Osteocyte (in vitro differentiated cells): ENCODE measurements at regions not wholly inside any gene's neighbourhood (a gene's known extent, or its start where the extent isn't known, plus 50 kb on each side); places are given as distances from the start of the nearest gene placed in this dataset.

Source experiments
- DNase-seq: peaks from one replicate; pipeline ENCODE4 v3.0.0; 2021; ENCODE audit warnings: mixed read lengths; ENCODE audit not compliant: unreplicated experiment; ENCODE audit errors: extremely low spot score
- H3K27ac Mint-ChIP-seq: one replicate; pipeline ENCODE4 v1.8.0; 2021; ENCODE audit warnings: mild to moderate bottlenecking, mixed read lengths; ENCODE audit not compliant: unreplicated experiment
- H3K27me3 Mint-ChIP-seq: one replicate; pipeline ENCODE4 v1.8.0; 2021; ENCODE audit warnings: mixed read lengths; ENCODE audit not compliant: unreplicated experiment
- H3K36me3 Mint-ChIP-seq: one replicate; pipeline ENCODE4 v1.8.0; 2021; ENCODE audit warnings: mixed read lengths; ENCODE audit not compliant: unreplicated experiment
- H3K4me1 Mint-ChIP-seq: one replicate; pipeline ENCODE4 v1.8.0; 2021; ENCODE audit warnings: mixed read lengths; ENCODE audit not compliant: unreplicated experiment
- H3K4me3 Mint-ChIP-seq: one replicate; pipeline ENCODE4 v1.8.0; 2021; ENCODE audit warnings: mild to moderate bottlenecking, moderate library complexity, mixed read lengths; ENCODE audit not compliant: unreplicated experiment
- H3K9me3 Mint-ChIP-seq: one replicate; pipeline ENCODE4 v1.8.0; 2021; ENCODE audit warnings: mixed read lengths; ENCODE audit not compliant: unreplicated experiment
- TF ChIP-seq, protein P1 (sequence below): fragments of 200-600 bp; sonication (generic); IDR thresholded peaks from 2 replicates; pipeline ENCODE4 v1.5.0; 2021; ENCODE audit warnings: antibody characterized with exemption, mild to moderate bottlenecking, moderate library complexity

DNA sequence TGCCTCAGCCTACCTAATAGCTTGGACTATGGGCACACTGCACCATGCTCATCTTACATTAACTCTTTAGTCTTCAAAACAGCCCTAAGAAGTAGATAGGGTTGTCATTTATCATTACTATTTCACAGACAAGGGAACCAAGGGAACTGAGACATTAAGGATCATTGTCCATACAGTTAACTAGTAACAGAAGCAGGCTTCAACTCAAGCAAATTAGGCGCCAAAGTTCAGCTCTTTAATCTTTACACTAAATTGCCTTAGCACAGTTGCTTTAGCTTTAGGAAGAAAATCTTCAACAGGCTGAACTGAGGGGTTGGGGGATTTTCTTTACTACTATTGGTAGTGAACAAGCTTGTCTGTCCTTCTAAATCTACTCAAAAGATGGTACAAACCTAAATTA lies 68.8 kb upstream of the CAND1 start:
- Mint-ChIP-seq H3K4me3 (no peak overlapping the region), H3K9me3 (no peaks in the 10 kb centered on the region), H3K27me3 (peaks cover 31% of the 10 kb centered on the region), H3K36me3 (no peaks in the 10 kb centered on the region), H3K27ac (no peak overlapping the region), H3K4me1 (no peaks in the 10 kb centered on the region)
- TF ChIP-seq, protein P1, sequence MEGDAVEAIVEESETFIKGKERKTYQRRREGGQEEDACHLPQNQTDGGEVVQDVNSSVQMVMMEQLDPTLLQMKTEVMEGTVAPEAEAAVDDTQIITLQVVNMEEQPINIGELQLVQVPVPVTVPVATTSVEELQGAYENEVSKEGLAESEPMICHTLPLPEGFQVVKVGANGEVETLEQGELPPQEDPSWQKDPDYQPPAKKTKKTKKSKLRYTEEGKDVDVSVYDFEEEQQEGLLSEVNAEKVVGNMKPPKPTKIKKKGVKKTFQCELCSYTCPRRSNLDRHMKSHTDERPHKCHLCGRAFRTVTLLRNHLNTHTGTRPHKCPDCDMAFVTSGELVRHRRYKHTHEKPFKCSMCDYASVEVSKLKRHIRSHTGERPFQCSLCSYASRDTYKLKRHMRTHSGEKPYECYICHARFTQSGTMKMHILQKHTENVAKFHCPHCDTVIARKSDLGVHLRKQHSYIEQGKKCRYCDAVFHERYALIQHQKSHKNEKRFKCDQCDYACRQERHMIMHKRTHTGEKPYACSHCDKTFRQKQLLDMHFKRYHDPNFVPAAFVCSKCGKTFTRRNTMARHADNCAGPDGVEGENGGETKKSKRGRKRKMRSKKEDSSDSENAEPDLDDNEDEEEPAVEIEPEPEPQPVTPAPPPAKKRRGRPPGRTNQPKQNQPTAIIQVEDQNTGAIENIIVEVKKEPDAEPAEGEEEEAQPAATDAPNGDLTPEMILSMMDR, result no peak
- no peak for DNase-seq

DNA sequence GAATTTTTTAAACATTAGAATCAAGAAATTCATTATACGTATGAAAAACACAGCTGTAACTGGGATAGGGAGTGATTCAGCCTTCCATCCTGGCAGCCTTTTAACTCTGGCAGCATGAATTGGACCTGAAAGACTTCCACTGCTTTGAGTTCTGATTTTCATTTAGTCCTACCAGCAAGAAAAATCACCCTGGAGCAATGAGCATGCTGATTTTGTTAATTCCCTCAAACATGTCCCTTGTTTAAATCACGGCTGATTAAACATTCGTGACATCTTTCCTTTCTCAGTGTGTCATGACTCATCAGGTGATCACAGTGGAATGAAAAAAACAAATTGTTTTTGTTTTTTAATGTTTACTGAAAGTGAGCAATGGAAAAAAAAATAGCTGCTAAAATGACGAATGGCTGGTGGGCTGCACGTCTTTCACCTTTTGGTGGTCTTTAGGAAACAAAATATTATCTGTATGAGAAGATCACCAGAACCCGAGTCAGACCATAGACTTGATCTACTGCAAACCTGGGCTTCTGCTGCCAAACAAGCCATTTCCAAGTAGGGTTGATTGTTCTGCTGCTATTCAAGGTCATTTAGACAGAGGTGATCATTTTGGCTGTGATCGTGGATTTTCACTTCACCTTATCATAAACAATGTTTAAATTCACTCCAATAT lies 67.0 kb upstream of the CAND1 start:
- Mint-ChIP-seq H3K27ac (no peak overlapping the region), H3K27me3 (peaks cover 37% of the 10 kb centered on the region), H3K4me1 (no peaks in the 10 kb centered on the region), H3K9me3 (no peaks in the 10 kb centered on the region), H3K36me3 (no peaks in the 10 kb centered on the region), H3K4me3 (no peak overlapping the region)
- TF ChIP-seq, protein P1, result no peak
- no peak for DNase-seq

DNA sequence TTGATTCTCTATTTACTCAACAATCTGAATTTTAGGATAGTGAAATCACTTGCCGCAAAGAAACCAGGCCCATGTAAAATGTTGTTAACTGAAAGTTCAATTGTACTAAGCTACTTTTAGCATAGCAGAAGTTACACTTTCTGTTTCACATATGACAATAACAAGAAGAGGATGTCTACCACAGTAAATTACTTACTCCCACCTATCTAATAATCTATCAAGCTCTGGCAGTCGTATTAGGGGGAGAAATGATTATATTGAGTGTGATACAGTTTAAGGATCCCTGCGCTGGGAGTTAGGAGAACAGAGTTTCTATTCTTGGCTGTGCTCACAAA lies 66.5 kb upstream of the CAND1 start:
- Mint-ChIP-seq H3K4me3 (no peak overlapping the region), H3K27ac (no peak overlapping the region), H3K36me3 (no peaks in the 10 kb centered on the region), H3K4me1 (no peaks in the 10 kb centered on the region), H3K9me3 (no peaks in the 10 kb centered on the region), H3K27me3 (peaks cover 32% of the 10 kb centered on the region)
- DNase-seq, result no peak
- TF ChIP-seq, protein P1, result no peak

- Mint-ChIP-seq H3K27ac (no peak overlapping the region), H3K36me3 (no peaks in the 10 kb centered on the region), H3K27me3 (peaks cover 59% of the 10 kb centered on the region)
These were observed 60.7 kb upstream of the CAND1 start for GRCh38 chr12:67208281-67209067.

DNA sequence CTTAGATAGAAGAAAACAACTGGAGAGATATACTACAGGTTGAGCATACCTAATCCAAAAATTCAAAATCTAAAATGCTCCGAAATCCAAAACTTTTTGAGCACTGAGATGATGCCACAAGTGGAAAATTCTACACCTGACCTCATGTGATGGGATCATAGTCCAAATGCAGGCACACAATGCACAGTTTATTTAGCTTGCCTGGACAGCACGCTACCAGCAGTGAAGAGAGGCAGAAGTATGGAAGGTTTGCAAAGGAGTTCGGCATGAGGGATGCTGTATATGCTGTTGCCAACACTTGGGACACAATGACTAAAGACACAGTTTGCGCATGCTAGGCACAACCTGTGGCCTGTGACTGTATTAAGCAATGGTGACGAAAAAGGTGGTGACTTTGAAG lies 58.1 kb upstream of the CAND1 start:
- no peaks in the 10 kb centered on the region for H3K36me3 Mint-ChIP-seq
- no peaks in the 10 kb centered on the region for H3K9me3 Mint-ChIP-seq
- TF ChIP-seq, protein P1, result no peak
- no peak overlapping the region for H3K27ac Mint-ChIP-seq
- H3K4me3 Mint-ChIP-seq, result no peak overlapping the region
- peaks cover 53% of the 10 kb centered on the region for H3K27me3 Mint-ChIP-seq
- no peak for DNase-seq
- no peaks in the 10 kb centered on the region for H3K4me1 Mint-ChIP-seq

More at GRCh38 chr12:67208281-67209067, 60.7 kb upstream of the CAND1 start:
- DNase-seq, result no peak
- no peak overlapping the region for H3K4me3 Mint-ChIP-seq
- no peaks in the 10 kb centered on the region for H3K9me3 Mint-ChIP-seq
- H3K4me1 Mint-ChIP-seq, result no peaks in the 10 kb centered on the region
- TF ChIP-seq, protein P1, result no peak
